Right lobe of liver (tissue), 4 donors: ENCODE measurements at regions not wholly inside any gene's neighbourhood (a gene's known extent, or its start where the extent isn't known, plus 50 kb on each side); places are given as distances from the start of the nearest gene placed in this dataset.

ENCODE experiments used
- CTCF ChIP-seq, 4 donors: fragments of 200-600 bp in 3 of 4; fragments of 450-650 bp in 1 of 4; IDR thresholded peaks; one replicate each; pipeline versions ENCODE4 v1.5.1 to v1.8.0; 2016 to 2022; ENCODE audit warnings: antibody characterized with exemption in 4 of 4, mild to moderate bottlenecking in 2 of 4
- POLR2A ChIP-seq: fragments of 450-650 bp; IDR thresholded peaks from one replicate; pipeline ENCODE4 v1.6.1; 2017; ENCODE audit warnings: antibody characterized with exemption, mild to moderate bottlenecking
- donor health status: DM: no; HTN: no; CAD: no.
- donor health status: DM: no; HTN: no; CAD: no.
- donor health status: DM: no; HTN: yes; CAD: no.

DNA sequence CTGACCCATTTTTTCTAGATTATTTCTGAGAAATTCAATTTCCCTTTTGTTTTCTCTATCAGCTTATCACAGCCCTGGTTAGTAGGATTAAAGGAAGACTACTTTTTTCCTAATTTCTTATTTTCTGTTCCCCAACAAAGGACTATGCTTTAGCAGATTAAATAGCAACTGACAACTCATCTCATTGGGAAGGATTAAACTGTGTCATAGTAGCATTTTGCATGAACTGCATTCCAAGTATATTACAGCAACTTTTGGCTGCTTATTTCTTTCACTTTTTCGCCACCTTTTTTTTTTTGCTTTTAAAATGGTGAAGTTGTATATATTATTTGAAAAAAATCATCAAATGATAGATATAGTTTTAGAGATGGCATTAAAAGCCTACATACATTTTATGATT lies 570.3 kb downstream of the FBXO15 start:
- no peak for TF ChIP-seq CTCF (IDR thresholded peaks at IDR 0.05)
- TF ChIP-seq POLR2A, result no peak
